ENCODE measurements at regions not wholly inside any gene's neighbourhood (a gene's known extent, or its start where the extent isn't known, plus 50 kb on each side); places are given as distances from the start of the nearest gene placed in this dataset.

DNA sequence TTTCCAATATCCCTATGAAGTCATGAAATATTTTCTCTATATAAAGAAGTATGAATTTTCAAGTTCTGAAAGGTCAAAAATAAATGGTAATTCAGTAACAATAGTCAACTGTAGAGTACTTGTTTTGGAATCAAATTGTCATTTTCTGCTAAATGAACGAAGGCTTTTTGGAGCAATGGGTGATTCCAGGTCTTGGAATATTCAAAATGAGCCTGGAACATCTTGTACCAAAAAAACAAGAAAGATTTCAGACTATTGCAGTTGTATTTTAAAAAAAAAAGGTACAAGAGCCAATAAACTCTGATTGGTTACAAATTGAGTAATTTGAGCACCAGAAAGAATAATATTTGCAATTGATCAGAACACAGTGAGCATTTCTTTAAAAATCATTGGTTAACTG lies 730.1 kb downstream of the DTWD2 start:
- no peak for DNase-seq

DNA sequence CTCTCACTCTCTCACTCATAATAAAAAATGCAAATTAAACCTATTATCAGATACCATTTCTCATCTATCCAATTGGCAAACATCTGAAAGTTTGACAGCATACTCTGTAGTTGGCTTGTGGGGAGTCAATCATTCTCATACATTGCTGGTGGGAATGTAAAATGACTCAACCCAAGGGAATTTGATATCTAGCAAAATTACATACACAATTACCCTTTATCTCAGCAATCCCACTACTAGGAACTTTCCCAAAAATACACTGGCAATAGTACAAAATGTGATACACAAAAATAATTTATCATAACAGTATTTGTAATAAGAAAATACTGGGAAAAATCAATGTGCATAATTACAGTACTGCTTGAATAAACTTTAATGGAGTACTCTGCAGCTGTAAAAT lies 731.3 kb downstream of the DTWD2 start:
- DNase-seq: no peak

DNA sequence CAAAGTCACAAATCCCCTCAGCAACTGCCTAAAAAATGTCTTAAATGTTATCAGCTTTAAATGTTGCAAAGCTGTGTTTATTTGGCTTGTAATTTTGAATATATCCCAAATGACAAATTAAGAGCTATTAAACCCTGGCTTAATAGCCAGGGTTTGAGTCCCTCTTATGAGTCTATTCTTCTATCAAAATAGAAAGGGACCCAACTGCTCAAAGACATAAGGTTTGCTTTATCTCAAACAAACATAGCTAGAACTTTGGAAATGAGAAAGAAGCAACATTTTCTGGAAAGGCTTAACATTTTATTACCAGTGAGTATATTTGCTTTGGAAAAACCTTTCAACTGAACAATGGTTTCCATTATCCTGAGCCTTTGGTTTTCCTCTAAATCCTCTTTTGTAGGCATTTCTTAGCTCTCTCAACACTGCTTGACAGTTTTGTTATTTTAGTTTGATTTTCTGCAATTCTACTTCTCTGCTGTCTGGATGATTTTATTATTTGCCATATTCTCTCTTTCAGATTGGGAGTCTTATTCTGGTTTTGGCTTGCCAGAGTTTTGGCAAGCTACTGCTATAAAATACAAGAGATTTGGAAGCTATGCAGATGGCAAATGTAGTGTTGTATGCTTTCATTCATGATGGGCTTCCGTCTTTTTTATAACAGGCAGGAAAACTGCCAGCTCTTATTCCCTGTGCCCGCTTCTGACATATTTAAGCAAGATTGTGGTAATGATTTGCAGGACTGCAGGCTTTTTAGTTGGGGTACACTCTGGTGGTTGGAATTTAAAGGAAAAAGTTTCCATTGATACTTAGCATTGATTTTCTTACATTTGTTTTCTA lies 734.9 kb downstream of the DTWD2 start:
- no peak for DNase-seq

DNA sequence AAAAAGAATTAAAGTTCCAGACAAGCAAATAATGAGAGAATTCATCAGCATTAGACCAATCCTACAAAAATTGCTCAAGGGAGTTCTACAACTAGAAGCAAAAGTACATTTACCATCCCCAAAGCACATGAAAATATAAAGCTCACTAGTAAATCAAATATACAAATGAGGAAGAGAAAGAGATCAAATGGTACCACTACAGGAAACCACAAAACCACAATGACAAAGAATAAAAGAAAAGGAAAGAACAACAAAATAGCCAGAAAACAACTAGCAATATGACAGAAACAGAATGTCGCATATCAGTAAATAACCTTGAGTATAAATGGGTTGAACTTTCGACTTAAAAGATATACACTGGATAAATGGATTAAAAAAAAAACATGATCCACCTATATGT lies 739.0 kb downstream of the DTWD2 start:
- no peak for DNase-seq

DNA sequence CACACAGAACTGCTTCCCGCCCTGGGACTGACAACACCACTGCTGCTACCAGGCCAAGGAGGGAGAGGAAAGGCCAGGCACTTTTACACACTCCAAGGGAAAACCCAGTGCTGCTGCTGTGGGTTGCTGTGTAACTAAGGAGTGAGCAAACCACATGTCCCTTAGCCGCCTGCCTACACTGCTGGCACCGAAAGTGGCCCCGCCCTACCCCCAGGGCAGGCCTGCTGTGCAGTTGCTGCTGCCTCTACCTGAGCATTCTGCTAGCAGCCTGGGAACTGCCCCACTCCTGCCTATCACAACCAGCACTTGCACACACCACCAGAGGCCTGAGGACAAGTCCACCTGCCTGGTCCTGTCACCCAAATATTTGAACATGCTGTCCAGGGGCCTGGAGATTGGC lies 740.9 kb downstream of the DTWD2 start:
- no peak for DNase-seq

DNA sequence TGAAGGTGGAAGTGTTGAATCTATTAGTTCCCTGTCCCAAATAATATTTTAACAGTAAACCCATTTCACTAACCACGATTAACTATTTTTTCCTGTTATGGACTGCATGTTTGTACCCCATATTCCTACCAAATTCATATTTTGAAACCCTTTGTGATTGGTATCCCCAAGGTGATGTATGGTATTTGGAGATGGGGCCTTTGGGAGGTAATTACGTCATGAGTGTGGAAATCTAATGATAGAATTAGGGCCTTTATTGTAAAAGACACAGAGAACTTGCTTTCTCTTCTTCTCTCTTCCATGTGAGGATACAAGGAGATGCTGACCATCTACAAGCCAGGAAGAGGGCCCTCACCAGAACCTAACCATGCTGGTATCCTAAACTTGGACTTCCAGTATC lies 744.7 kb downstream of the DTWD2 start:
- no peak for DNase-seq

DNA sequence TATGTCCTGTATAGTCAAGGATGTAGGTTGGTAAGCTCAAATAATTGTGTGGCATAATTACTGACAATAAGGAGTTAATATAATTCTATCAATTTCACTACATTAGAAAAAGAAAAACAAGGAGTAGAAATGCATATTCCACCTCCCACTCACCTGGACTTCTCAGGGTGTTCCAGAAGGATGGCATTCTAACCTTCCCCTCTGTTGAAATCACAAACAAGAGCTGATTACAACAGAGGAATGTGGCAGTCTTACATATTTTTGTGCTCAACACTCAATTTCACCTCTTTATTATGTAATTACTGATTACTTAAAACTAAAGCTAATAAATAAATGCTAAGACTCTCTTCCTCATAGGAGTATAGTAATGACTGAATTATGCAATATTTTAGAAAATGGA lies 745.3 kb downstream of the DTWD2 start:
- DNase-seq: no peak

DNA sequence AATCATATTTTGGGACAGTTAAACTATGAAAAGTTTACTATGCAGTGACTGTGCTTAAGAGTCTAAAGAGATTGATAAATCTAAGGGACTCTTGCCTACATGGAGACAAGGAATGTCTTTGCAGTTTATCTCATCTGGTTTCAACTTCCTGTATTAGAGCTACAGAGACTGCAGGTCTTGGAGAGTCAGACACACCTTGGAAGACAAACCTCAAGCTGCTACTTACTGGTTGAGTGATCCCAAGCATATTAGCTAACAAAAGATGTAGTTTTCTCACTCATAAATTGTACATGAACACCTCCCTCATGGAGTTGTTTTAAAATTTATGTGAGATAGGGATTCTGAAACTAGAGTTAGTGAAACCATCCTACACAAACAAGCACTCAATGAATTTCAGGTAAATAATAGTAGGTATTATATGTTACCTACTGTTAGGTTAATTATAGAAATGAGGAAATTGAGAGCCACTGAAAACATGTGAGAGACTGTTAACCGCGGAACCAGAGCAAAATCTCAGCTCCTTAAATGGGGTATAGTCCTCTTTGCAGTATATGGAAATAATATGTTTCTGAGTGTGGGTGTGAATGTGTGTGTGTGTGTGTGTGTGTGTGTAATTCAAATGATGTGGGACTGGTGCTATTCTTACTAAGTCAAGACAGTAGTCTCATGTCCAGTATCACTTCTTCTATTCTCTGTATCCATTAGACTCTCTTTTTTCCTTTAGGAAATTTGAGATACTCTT lies 752.1 kb downstream of the DTWD2 start:
- DNase-seq: no peak

DNA sequence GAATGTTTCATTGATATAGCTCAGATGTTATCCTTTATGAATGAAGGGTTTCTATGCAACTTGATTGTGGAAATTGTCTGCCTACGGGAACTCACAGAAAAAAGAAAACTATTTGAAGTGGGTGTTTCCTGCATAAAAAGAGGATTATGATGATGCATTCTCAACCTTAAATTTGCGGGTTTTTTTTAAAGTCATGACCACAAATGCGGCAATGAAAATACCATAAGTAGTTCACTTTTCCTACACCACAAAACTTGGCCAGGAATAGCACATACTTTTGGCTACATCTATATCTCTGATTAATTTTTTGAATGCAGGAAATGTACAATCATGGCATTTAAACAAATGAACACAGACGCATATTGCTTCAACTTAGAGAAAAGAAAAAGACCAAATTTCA lies 754.7 kb downstream of the DTWD2 start:
- DNase-seq: no peak

DNA sequence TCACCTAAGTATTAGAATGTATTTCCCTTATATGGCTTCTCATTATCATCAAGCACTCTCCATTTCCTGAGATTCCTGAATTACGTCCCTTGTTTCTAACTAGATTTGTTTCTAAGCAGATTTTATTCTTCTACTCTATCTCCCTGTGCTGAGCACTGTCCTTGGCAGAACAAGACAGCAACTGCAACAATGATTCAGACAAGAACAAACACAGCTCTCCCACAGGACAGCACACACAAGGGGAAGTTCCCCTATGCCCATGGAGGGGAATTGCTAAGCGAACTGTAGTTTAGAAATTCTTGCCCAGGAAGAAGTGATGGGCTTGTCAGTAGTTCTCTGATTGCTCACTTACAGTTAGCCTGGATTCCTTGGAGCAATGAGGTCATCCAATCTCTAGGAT lies 759.9 kb downstream of the DTWD2 start:
- DNase-seq: no peak

DNA sequence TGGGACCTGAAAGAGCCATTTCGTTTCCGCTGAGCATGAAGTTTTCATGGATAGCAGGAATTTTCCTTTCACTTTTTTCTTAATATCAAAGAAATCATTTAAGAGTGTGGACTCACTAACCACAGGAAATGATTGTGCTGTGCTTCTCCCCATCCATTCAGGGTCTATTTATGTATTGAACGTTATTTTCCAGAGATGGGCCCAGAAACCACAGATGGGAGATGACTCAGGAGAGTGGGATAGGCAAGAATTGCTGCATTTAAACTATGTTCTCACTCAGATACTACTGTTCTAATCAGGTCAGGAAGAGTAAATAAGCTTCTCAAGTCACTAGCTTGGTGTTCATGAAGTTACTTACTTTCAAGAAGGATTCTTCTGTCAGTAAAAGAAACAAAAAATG lies 763.8 kb downstream of the DTWD2 start:
- no peak for DNase-seq

DNA sequence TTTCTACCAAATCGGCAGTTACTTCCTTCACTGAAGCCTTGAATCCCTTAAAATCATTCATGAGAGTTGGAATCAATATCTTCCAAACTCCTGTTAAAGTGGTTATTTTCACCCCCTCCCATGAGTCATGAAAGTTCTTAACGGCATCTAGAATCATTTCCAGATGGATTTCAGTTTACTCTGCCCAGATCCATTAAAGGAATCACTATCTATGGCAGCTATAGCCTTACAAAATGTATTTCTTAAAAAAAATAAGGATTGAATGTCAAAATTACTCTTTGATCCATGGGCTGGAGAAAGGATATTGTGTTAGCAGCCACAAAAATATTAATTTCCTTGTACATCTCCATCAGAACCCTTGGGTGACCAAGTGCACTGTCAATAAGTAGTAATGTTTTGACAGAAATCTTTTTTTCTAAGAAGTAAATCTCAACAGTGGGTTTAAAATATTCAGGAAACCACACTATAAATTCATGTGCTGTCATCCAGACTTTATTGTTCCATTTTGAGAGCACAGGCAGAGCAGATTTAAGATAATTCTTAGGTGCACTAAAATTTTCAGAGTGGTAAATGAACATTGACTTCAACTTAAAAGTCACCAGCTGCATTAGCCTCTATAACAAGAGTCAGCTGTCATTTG lies 767.7 kb downstream of the DTWD2 start:
- no peak for DNase-seq

DNA sequence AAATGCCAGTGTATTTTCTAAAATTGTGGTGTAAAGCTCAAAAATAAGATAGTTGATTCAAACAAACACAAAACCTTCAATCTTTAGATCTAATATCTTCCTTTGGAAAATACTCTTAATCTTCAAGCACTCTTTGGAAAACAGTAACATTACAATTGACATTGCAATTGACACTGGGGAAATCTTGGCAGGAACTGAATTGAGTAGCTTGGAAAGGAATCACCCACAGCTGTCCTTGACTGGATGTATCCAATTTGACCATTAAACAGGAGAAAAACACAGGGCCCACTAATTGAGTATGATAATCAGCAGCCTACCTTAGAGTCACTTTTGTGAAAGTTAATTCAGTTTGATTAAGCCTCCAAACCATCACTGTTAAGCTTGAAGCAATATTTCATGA lies 776.7 kb downstream of the DTWD2 start:
- no peak for DNase-seq

DNA sequence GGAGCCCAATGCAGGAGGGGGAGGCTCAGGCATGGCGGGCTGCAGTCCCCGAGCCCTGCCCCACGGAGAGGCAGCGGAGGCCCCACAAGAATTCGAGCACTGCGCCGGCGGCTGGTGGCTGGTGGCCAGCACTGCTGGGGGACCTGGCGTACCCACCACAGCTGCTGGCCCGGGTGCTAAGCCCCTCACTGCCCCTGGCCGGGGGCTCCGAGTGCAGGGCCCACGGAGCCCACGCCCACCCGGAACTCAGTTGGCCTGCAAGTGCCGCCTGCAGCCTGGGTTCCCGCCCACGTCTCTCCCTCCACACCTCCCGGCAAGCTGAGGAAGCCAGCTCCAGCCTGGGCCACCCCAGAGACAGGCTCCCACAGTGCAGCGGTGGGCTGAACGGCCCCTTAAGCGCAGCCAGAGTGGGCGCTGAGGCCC lies 780.3 kb downstream of the DTWD2 start:
- no peak for DNase-seq

DNA sequence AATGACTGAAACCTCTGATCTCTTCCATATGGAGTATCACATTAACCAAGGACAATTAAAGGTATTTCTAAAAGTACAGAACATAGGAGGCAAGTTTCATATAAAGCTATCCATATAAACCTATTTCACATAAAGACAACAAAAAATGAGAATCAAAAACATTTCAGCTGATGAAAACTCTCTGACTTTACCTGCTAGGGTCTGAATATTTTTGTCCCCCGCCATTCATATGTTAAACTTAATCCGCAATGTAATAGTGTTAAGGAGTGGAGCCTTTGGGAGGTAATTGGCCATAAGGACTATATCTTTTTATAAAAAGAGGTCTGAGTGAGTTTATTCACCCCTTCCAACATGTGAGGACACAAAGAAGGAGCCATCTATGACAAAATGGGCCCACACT lies 788.5 kb downstream of the DTWD2 start:
- no peak for DNase-seq

DNA sequence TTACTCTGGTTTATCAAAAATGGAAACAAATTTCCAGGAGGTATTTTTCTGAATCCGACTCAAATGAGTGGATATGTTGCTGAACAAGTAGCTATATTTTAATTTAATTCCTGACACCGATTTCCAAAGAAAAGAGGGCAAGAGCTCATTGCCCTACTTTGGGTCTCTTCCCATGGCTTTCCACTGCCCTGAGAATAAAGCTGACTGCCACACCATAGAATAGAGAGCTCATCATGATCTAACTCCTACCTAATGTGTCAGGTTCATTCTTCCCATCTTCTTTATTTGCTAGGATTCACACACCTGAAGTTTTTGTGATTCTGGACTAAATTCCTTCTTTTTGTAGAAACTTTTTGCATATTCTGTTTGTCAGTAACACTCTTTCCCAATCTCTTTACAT lies 792.1 kb downstream of the DTWD2 start:
- no peak for DNase-seq

DNA sequence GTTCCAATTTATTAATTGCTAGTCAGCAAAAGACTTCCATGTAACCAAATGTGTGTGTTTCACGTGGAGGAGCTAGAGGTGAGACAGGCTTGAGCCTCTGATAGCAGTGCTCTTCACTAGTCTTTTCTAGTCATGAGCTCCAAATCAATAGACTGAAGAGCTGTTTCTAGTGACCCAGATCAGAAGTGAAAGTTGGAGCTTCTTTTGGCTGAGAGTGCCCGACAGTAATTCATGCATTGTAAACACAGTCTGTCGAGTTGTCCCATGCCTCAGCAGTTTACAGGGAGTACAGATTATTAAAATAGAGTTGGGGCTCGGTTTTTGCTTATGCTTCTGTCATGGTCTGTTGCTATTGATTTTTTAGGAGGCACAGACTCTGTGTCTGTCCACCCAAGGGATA lies 793.1 kb downstream of the DTWD2 start:
- no peak for DNase-seq

DNA sequence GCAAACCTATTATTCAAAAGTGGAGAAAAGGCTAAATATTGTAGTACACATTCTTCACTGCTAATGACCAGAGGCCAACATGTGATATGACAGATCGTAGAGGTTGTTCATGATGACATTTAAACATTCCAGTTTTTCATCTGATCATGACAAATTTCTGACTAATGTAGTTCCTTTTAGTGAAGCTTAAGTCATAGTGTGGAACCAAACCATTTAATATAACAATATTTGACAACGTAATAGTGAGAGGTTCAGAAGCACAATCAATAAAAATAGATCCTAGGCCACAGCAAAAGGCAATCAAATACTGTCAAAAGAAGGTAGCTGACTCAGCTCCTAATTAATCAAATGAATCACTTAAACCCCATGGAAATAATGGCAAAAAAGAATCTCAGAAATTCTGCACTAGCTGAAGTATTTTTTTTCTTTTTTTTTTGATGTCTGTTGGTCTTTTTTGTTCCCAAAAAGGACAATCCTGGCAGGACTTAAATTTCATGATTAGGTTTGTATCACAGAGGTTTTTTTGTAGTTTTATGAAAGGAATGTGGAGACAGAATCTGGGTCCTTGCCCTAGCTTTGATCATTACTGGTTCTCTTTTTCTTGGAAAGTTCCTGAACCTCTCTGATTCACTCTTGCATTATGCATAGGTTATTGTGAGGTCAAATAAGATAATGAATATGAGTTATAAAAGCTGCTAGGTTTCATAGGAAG lies 795.0 kb downstream of the DTWD2 start:
- no peak for DNase-seq

DNA sequence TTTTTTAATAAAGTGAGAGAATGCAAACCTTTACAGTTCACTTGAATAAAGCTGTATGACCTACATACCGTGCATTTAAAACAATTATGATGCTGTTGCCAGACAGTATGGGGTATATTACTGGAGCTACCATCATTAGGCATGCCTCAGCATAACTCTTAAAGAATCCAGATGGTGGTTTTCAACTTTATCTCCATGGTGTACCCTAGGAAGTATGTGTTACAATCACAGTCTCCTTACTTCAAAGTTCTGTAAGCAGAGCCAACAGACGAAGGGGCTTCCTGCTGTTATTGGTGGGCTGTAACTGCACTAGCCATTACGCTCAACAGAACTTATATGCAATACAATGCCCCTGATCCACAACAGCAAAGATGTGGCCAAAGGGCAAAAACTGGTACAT lies 803.3 kb downstream of the DTWD2 start:
- no peak for DNase-seq

DNA sequence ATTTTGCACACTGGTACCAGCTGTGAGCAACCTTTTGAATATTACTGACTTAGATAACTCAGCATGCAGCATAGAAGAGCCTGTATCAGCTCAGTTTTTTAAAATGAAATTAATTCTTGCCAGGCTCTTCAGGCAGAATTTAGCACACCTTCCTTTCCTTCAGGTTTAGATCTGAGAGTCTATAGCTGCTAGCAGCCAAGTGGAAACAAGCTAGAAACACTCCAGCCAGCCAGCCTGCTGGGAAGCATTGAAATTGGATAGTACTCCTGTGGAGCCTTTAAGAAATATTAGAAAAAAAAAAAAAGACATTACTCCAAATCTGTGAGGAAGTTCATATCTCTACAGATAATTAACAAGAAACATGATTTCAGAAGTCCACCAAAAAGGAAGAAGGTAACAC lies 812.2 kb downstream of the DTWD2 start:
- DNase-seq: no peak

DNA sequence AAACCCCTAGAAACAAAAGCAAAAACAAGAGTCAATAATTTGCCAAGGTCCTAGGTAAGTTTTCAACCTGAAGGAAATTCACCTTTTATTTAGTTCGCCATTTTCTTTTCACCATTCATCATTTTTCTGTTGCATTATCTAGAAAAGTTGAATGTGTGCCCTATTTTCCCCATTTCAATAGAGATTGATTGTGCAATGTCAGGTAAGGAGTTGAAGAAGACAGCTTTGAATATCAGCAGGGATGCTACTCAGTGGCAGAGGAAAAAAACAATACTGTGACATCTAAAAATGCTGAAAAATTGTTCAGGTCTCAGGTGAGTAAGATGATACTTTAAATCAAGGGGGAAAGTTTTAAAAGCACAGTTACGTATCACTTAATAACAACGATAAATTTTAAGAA lies 813.7 kb downstream of the DTWD2 start:
- no peak for DNase-seq

DNA sequence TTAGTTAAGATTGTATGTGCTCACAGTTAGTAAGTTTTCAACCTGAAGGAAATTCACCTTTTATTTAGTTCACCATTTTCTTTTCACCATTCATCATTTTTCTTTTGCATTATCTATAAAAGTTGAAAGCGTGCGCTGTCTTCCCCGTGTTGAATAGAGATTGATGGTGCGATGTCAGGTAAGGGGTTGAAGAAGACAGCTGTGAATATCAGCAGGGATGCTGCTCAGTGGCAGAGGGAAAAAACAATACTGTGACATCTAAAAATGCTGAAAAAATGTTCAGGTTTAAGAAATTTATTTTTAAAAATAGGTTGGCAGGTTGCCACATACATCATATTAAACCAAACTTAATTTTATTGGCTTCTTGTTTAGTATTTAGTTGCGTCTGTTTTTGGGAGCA lies 815.0 kb downstream of the DTWD2 start:
- no peak for DNase-seq

DNA sequence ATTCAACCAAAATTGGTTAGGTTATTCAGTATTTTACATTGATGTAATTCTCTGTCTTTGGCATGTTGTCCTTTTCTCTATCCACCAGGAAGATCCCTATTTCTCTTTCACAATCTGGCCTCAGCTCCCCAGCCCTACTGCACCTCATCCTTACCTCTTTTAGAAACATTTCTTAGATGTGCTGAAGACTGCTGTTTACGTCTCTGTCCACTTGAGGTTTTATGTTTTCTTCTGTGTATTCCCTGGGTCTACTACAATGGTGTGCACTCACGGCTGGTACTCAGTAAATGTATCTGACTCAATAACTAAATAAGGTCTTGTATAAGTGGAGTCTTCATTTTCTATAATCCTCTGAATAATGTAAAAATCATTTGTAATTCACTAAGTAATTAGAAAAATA lies 822.7 kb downstream of the DTWD2 start:
- no peak for DNase-seq

DNA sequence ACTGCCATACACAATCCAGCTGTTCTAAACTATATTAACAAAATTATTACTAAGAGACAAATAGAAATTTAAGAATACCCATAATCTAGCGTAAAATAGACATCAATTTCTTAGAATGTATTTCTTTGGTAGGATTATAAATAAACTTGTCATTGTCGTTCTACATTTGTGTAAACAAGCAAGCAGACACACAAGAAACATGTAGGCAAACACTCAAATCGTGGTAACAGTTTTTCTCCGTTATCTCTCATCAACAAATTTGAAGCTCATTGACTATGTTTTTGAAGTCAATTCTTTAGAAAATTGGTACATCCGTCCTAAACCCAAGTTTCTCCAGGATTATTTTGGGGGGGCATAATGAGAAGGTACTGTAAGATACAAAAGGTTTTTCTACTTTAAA lies 832.2 kb downstream of the DTWD2 start:
- DNase-seq: no peak
